GM21576 (cell line): ENCODE measurements at regions not wholly inside any gene's neighbourhood (a gene's known extent, or its start where the extent isn't known, plus 50 kb on each side); places are given as distances from the start of the nearest gene placed in this dataset.

Experiments used
- ATAC-seq: cut with Tn5 transposase; IDR thresholded peaks from one replicate; pipeline ENCODE4 v1.9.1; 2021; ENCODE audit warnings: mild to moderate bottlenecking, moderate library complexity; ENCODE audit not compliant: unreplicated experiment

- no peak for ATAC-seq
These were observed 130.5 kb upstream of the CRY1 start for GRCh38 chr12:107223821-107224220.

- no peak for ATAC-seq
These were observed 132.3 kb upstream of the CRY1 start for GRCh38 chr12:107225635-107226034.

GRCh38 chr12:107226126-107226525 is 132.8 kb upstream of the CRY1 start:
- ATAC-seq = no peak

DNA sequence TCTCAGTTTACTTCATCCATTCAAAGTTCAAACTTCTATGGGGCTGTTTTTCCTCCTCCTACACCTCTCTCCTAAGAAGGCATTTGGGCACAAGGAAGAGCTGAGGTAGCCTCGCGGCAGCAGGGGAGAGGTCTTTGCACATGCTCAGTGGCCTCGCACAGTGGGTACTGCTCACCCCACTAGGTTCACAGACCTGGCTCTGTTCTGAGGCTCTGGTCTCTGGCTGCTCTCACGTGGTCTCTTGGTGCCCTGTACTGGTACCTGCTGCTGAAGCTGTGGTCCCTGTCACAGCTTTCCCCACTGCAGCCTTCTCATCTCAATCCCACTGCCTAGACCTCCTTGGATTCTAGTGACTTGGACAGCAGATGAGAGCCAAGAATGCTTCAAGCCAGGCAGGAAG is 134.7 kb upstream of the CRY1 start:
- ATAC-seq = no peak

DNA sequence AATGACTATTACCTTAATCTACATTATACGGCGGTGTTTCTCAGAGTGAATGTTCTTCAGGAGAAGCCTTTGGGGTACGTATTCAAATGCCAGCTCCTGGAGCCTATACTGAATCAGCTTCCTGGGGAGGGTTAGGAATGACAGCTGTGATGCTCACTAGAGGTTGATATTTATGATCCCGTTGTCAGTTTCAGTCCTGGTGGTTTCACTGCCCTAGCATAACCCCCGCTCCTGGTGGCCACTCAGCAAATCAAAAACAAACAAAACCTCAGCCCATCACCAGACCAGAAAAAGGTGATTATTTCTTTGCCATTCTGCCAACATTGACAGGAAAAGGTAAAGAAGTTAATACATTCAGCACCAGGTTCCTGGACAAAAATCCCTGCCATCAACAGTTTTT is 136.5 kb upstream of the CRY1 start:
- ATAC-seq = no peak

GRCh38 chr12:107231303-107231702 is 138.0 kb upstream of the CRY1 start:
- no peak for ATAC-seq

GRCh38 chr12:107233551-107233950 is 140.2 kb upstream of the CRY1 start:
- no peak for ATAC-seq

GRCh38 chr12:107235600-107235999 is 142.3 kb upstream of the CRY1 start:
- ATAC-seq = no peak

DNA sequence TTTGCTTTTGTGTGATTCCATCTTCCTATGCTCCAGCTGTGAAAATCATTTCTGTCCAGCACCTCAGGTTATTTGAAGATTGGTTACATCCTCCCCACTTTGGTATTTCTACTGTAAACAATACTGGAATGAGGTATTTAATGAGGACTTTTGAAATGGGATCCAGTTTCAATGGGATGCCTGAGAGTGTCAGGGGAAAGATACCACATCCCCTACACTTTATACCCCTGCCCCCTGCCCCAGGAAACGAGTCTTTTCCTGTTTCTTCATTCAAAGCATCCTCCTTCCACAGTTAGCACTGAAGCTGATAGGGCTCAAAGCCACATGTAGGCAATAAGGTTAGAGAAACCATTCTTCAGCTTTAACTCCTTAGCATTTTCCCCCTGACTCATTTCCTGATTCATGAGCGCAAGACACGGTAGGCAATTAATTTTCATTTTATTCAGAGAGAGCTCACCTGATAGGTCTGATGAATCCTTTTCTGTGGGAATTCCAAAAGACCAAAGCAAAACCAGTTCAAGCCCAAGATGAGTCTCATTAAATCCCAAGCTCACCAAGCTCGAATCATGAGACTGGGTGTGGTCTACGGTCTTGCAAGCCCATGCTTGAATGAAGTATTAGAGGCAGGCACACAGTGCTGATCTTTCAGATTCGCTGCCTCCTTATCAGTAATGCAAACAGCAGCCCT is 143.6 kb upstream of the CRY1 start:
- ATAC-seq = no peak

- ATAC-seq = no peak
These were observed 144.9 kb upstream of the CRY1 start for GRCh38 chr12:107238296-107238695.

GRCh38 chr12:107241411-107241810 is 148.1 kb upstream of the CRY1 start:
- no peak for ATAC-seq

DNA sequence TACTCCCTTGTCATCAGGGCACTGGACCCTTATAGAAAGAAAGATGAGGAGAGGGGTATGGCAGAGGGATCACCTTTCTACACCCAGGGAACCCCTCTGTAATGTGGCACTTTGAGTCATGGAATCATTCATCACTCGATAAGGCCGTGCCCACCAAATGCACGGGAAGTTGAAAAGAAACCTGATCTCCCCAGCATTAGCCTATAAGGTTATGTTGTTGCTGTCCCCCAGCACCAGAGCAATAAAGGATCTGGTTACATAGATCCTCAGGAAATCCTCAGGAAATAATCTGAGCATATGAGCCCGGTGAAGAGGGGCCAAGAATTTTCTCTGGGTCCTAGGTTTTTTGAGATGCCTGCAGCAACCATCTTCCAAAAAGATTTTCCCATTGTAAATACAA is 148.8 kb upstream of the CRY1 start:
- no peak for ATAC-seq

DNA sequence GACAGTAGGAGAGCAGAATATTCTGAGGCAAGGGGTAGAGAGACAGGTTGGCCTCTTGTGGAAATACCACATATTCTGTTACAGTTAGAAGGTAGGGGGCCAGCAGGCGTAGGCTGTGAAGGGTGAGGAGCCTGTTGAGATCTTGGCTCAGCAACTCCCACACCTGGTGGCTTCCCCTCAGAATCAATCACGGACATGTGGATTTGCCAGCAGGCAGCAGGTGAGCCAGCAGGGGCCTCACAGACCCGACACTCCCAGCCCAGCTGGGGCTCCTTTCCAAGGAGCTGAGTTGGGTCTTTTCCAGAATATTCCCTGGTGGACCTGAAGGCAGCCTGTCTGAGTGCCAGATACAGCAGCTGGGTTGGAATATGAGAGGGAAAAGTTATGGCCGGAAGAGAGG is 150.0 kb upstream of the CRY1 start:
- ATAC-seq = no peak

GRCh38 chr12:107244584-107244983 is 151.2 kb upstream of the CRY1 start:
- no peak for ATAC-seq

GRCh38 chr12:107247650-107248049 is 154.3 kb upstream of the CRY1 start:
- no peak for ATAC-seq

DNA sequence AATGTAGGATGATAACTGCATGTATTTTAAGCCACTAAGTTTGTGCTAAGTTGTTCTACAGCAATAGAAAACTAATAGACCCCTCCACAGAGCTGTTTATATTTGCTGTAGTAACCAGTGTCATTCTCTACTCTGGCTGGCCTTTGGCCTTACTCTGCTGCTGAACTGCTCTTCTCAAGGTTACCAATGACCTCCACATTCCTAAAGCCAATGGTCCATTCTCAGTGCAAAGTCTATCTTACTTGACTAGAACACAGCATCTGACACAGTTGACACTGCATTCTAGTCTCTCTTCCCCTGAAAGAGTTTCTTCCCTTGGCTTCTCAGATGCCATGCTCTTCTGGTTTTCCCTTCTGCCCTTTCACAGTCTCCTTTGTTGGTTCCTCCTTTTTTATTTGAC is 154.8 kb upstream of the CRY1 start:
- ATAC-seq = no peak

DNA sequence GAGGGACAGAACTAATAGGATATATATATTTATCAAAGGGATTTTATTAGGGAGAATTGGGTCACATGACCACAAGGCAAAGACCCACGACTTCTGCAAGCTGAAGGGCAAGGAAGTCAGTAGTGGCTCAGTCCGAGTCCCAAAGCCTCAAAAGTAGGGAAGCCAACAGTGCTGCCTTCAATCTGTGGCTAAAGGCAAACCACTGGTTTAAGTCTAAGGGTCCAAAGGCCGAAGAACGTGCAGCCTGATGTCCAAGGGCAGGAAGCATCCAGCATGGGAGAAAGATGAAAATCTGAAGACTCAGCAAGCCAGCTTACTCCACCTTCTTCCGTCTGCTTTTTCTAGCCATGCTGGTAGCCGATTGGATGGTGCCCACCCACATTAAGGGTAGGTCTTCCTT is 157.9 kb upstream of the CRY1 start:
- ATAC-seq = no peak

DNA sequence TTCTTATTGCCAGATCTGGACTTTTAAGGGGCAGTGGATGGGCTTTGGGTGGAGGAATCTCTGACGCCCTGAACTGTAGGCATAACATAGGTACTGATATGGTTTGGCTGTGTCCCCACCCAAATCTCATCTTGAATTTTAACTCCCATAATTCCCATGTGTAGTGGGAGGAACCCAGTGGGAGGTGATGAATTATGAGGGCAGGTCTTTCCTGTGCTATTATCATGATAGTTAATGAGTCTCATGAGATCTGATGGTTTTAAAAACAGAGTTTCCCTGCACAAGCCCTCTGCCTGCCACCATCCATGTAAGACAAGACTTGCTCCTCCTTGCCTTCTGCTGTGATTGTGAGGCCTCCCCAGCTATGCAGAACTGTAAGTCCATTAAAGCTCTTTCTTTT is 160.0 kb upstream of the CRY1 start:
- ATAC-seq = no peak

DNA sequence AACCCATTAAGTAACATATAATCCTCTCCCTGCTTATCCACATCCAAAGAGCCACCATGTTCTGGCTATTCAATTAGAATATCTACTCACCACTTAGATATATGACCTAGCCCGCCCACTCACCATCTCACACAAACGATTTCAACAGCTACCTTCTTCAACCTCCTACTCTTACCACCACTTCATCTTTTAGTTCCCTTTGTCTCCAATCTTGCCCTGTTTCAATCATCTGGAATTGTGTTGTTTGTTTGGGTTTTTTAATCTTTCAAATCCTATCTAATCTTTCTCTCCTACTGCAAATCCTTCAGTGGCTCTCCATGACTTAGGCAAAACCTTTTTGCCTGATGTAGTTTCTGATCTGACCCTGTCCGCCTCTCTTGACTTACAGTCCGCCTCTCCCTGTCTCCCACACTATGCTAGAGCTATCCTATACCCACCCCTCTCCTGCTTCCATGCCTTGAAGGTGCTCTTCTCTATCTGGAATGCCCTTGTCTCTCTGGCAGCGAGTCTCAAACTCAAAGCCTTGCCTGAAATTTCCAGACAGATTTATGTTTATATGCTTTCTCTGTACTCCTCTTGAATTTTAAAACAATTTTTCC is 161.0 kb upstream of the CRY1 start:
- ATAC-seq = no peak

GRCh38 chr12:107258780-107259179 is 165.4 kb upstream of the CRY1 start:
- ATAC-seq = no peak

DNA sequence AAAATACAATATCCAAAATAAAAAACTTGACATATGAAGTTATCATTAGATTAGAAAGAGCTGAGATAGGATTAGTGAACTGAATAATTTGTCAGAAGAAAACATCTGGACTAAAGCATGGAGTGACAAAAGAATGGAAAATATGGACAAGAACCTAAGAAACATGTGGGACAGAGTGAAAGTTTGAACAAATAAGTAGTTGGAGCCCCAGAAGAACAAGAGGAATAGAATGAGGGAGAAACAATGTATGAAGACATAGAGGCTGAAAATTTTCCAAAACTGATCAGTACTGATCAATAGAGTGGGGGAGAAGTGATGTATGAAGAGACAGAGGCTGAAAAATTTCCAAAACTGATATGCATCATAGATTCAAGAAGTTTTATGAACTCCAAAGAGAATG is 170.6 kb upstream of the CRY1 start:
- ATAC-seq = no peak

- no peak for ATAC-seq
These were observed 171.3 kb upstream of the CRY1 start for GRCh38 chr12:107264667-107265066.

DNA sequence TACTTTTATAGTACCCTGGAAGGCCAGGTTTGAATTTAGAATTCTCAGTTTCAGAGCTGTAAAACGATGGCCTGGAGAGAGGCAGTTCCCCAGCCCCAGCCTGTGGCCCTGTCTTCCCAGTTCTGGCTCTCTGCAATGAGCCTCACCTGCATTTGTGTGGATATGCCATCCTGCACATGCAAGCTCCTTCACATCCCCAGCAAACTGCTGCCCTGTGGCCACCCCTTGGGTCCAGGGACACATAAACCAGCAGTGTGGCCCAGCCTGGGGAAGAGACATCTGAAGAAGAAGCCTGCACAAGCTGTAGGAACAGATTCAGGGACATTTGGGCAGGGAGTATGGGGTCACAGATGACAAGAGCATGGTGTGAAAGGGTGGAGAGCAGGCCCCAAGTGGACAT is 174.3 kb upstream of the CRY1 start:
- ATAC-seq = no peak
